ENCODE measurements at regions not wholly inside any gene's neighbourhood (a gene's known extent, or its start where the extent isn't known, plus 50 kb on each side); places are given as distances from the start of the nearest gene placed in this dataset.

GRCh38 chr6:147633191-147633590 lies 124.7 kb downstream of the SAMD5 start:
- Histone ChIP-seq H4K20me1 (ENCODE audit: insufficient read depth) (no peaks in the 10 kb centered on the region), H3K9ac (ENCODE audit: low read length) (no peak overlapping the region), H3K36me3 (ENCODE audit: control insufficient read depth in 1 of 2, insufficient read depth in 2 of 2, low read length in 2 of 2) (no peaks in the 10 kb centered on the region), H3K79me2 (ENCODE audit: insufficient read depth, low read length) (no peaks in the 10 kb centered on the region), H3K4me2 (ENCODE audit: low read length) (no peak overlapping the region), H3K9me2 (ENCODE audit: insufficient read depth) (no peaks in the 10 kb centered on the region), H3K4me3 (replicated peaks in 1 of 2; ENCODE audit: low read depth in 1 of 2, low read length in 2 of 2) (no peak overlapping the region), H2AFZ (ENCODE audit: low read depth, low read length, poor library complexity, severe bottlenecking) (no peak overlapping the region), H3K27me3 (ENCODE audit: insufficient read depth, low read length) (no peaks in the 10 kb centered on the region), H3K27ac (ENCODE audit: low read depth, low read length) (no peak overlapping the region), H3K9me3 (ENCODE audit: control insufficient read depth in 1 of 2, insufficient read depth in 1 of 2, low read depth in 1 of 2, low read length in 2 of 2) (no peaks in the 10 kb centered on the region), H3K4me1 (ENCODE audit: control insufficient read depth in 1 of 2, insufficient read depth in 2 of 2, low read length in 2 of 2) (no peaks in the 10 kb centered on the region)
- intact Hi-C loops (cut with micrococcal nuclease), result no loop called here
- TF ChIP-seq EGR1 (IDR thresholded peaks at IDR 0.05; ENCODE audit: low read depth), result no peak
- no peak for TF ChIP-seq POLR2AphosphoS5 (IDR thresholded peaks at IDR 0.05; ENCODE audit: low read depth, low read length)
- TF ChIP-seq ZNF274 (IDR thresholded peaks at IDR 0.05; ENCODE audit: low read depth, low read length), result no peak
- TF ChIP-seq JUND (IDR thresholded peaks at IDR 0.05), result no peak
- no peak for TF ChIP-seq EZH2 (IDR thresholded peaks at IDR 0.05)
- TF ChIP-seq SIN3A (IDR thresholded peaks at IDR 0.05; ENCODE audit: low read depth), result no peak
- TF ChIP-seq, protein P1, sequence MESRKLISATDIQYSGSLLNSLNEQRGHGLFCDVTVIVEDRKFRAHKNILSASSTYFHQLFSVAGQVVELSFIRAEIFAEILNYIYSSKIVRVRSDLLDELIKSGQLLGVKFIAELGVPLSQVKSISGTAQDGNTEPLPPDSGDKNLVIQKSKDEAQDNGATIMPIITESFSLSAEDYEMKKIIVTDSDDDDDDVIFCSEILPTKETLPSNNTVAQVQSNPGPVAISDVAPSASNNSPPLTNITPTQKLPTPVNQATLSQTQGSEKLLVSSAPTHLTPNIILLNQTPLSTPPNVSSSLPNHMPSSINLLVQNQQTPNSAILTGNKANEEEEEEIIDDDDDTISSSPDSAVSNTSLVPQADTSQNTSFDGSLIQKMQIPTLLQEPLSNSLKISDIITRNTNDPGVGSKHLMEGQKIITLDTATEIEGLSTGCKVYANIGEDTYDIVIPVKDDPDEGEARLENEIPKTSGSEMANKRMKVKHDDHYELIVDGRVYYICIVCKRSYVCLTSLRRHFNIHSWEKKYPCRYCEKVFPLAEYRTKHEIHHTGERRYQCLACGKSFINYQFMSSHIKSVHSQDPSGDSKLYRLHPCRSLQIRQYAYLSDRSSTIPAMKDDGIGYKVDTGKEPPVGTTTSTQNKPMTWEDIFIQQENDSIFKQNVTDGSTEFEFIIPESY (IDR thresholded peaks at IDR 0.05; ENCODE audit: extremely low read depth, insufficient replicate concordance, low read length), result no peak
- TF ChIP-seq REST (IDR thresholded peaks at IDR 0.05; ENCODE audit: low read depth), result no peak
- TF ChIP-seq SRF (IDR thresholded peaks at IDR 0.05; ENCODE audit: low read depth), result no peak
- no peak for TF ChIP-seq SP1 (IDR thresholded peaks at IDR 0.05; ENCODE audit: low read depth)
- TF ChIP-seq ATF3 (IDR thresholded peaks at IDR 0.05), result no peak
- TF ChIP-seq ZFX (IDR thresholded peaks at IDR 0.05), result no peak
- ChIA-PET POLR2A (no interaction called here), CTCF (no interaction called here), RAD21 (ENCODE audit: low non-redundant PET in 1 of 2, low total read pairs in 2 of 2, uncharacterized antibody in 2 of 2, unreplicated experiment in 2 of 2) (no interaction called here)
- ATAC-seq, result no peak
- no TSS peak for BruUV-seq (replicated peaks)
- DNase-seq (ENCODE audit: low read depth, low spot score), result no peak
